NCI-H2227 (cell line): ENCODE measurements at regions not wholly inside any gene's neighbourhood (a gene's known extent, or its start where the extent isn't known, plus 50 kb on each side); places are given as distances from the start of the nearest gene placed in this dataset.

ENCODE experiments used
- DNase-seq: peaks from one replicate; lab custom pipeline; 2025; ENCODE audit not compliant: unreplicated experiment; lab: John Stamatoyannopoulos, UW

DNA sequence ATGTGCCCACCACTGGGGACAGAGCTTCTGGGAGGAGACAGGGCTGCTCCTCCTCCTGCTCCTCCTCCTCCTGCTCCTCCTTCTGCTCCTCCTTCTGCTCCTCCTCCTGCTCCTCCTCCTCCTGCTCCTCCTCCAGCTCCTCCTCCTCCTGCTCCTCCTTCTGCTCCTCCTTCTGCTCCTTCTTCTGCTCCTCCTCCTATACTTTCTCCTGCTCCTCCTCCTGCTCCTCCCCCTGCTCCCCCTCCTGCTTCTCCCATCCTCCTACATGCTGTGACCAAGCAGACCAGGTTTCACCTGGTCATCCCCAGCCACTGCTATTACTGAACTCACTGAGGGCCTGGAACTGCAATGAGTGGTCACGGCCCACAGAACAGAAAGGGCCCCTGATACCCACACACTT lies 154.0 kb upstream of the PPP2R2D start:
- DNase-seq, result no peak

DNA sequence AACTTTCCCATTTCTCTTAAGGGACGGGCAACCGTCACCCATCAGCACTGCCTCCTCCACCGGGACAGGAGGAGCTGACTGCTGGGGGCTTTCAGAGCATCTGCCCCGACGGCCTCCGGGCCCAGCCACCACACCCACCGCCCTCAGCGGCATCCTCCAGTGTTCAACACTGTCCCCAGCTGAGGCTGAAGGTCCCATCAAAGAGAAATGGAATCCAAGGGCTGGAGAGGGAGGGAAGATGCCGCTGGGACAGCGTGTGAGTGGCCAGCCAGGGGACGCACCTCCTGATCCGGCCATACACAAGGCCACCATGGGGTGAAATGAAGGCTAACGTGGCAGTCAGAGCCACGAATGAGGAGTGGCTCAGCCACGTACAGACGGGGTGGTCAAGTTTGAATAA lies 153.6 kb upstream of the PPP2R2D start:
- DNase-seq, result no peak

DNA sequence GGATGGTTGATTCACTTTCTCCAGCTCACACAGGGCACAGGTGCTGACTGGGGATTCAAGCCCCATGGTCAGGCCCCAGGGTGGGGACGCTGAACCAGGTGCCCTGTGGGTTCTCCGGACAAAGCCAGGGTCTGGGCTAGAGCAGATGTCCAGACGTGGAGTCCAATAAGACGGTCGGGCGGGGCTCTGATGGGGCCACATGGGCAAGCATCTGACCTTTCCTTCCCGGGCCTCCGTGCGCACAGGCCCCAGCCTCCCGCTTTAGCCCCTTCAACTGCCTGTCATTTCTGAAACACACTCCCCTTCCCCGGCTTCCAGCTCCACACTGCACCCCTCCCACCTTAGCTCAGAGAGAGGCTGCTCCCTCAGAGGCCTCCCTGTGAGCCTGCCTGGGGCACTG lies 153.0 kb upstream of the PPP2R2D start:
- no peak for DNase-seq

DNA sequence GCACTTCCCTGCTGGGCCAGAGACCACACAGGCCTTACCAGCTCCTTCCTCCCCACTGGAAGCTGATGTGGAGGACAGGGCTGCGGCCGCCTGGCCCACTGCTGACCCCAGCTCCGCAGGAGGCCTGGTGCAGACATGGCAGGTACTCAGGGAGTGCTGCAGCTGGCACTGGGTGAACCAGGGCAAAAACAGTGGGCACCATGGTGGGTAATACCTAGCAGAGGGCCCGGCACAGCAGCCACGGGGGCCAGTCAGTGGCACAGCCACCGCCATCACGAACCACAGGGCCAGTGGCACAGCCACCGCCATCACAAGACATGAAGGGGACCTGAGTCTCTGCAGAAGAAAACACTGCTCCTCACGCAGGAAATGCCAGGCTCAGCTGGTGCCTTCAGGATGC lies 152.6 kb upstream of the PPP2R2D start:
- DNase-seq, result no peak

DNA sequence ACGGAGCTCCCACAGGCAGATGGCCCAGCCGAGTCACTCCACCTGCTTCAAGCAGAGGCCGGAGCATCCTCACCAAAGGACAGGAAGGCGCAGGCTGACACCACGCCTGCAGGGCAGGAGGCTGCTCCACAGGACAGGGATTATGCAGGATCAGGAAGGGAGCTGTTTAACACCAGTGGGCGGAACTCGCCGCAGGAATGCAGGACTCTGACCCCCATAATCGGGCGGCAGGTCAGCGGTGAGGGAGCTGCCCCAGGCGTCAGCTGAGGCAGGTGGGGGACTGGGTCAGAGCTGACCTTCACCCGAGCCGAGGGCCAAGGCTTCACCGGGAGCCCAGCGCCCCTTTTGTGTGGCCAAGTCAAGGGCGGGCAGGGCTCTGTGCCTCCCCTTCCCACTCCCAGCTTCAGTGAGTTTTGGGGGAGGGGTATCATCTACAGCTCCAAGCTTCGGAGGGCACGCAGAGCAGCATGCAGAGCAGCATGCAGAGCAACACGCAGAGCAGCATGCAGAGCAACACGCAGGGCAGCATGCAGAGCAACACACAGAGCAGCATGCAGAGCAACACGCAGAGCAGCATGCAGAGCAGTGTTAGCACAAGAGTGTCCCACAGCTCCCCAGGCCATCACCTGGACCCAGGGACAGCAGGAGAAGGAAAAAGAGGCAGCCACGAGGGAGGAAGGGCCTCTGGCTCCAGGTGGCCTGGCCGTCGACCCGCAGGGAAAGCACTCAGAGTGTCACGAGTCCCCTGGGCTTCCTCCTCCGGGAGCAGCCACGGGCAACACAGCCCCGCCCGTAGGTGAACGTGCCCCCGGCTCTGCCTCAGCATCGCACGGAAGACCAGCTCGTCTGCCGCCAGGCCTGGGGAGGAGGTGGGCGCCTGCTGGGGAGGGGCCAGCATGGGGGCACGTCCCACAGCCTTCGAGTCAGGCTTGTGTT lies 151.7 kb upstream of the PPP2R2D start:
- DNase-seq, result no peak

DNA sequence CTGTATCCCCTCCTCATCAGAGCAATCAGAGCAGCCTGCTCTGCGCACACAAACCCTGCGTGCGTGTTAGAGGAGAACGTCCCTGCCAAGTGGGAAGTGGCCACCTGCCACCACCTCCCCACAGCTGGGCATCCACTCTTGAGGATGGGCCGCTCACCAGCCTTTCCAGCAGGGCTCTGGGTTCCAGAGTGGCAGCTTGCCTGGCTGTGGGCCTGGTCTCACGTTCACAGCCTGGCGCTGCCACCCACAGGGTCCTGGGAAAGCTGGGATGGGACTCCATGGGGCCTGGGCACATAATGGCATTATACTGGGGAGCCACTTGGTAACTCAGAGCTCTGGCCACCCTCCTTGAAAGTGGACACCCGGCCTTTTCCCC lies 151.1 kb upstream of the PPP2R2D start:
- no peak for DNase-seq

DNA sequence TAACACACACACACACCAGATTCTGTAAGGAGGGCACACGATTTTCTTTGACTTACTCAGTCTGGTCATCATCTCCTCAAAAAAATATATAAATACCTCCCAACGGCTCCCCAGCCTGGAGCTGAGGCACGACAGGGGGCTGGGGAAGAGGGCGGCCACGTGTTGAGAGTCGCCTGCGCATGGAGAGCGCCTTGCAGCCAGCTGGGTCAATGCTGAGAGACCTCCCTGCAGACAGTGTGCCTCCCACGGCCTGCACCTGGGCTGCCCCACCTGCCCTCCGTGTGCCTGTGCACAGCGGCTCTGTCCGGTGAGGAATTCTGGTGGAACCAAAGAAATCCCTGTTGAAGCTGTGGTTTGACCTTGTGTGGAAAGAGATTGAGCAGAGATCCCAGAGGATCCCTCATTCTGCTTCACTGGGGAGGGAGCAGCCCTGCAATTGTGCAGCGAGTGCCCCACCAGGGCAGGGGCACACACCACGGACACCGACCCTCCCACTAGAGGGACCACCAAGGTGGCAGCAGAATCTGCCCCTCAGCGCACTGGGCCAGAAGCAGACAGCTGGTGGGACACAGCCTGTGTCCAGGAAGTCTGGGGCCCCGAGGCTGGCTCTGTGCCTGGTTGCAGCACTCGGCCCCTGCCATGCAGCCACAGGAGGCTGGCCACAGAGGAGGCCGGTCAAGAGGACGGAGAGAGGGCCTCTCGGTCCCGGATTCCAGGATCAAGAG lies 150.5 kb upstream of the PPP2R2D start:
- no peak for DNase-seq

DNA sequence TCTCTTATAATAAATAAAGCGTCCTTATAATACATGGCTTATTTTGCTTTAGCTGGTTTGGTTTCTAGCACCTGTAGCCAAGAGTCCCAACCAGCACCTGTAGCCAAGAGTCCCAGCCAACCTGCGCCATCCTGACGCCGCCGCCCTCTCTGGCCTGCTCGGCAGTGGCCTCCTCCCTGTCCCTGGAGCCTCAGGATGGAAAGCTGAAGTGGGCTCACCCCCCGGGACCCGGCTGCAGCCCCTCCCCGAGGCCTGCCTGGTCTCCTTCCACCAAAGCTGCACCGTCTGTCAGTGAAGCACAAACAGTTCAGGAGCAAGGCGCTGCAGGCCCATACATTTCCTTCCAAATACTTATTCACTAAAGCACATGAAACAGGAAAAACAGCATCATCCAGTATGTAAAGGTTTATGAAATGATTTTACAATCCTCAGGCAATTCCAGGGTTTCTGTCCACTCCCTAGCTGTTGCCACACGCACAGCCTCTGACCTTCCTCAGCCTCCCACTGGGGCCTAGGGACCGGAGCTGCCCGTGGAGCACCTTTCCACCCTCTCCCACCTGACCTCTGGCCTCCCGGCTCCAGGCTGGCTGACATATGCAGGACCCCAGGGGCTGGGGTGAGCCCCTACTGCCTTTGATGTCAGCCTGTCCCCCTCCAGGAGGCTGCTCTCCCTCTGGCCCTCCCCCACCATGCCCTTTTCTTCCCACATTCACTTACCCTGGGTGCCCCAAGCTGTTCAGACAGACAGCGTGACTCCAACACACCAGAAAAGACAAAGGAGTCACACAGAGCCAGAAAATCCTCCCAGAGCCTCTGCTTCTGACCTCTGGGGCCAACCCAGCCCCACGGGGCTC lies 149.6 kb upstream of the PPP2R2D start:
- no peak for DNase-seq

DNA sequence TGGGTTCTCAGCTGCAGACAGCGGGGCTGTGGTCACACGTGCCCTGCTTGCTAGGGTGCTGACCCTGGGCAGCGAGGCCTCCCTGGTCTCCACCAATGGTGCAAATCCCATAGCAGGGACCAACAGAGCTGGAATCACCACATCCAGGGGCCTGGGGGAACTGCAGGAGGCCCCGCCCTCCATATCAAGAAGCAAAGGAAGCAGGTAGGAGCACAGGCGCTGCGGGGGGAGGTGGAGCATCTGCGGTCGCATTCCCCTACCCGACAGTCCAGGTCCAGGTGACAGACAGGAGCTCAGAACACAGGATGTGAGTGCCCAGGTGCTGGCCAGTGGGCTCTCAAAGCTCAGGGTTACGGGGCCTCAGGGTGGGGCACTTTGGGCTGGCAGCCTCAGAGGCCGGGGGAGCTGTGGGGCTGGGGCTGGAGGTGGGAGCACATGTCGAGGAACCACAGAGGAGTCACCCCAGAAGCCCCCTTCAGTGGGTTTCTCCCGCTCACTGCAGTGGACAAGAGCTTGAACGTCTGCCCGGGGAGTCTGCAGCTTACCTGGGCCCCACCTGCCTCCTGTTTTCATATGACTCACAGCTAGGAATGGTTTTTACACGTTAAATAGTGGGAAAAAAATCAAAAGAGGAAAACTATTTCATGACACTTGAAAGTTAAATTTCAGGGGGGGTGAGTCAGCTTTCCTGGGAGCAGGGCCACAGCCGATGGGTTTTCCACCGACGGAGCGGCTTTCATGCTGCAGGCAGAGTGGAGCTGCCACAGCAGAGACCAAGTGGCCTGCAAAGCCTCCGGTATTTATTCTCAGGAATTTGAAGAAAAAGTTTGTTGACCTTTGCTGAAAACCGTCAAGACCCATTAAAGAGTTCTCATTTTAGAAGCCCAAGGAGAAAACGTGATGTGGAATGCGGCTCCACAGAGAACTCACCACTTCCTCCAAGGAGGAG lies 148.7 kb upstream of the PPP2R2D start:
- DNase-seq, result no peak

DNA sequence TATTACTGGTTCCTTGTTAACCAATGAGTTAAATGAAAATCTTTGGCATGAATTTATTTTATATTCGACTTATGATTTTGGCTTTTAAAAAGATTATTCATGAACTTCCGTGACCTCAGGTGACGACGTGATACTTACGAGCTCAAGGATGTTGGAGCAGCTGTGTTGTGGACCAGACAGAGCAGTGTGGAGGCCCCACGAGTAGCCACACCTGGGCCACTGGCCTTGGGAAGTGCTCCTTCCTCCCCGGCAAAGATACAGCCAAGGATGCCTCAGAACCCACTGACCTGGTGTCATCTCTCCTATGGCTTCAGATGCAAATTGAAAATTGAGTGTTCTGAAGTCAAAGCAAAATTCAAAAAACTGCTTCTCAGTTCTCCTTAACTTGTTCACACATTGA lies 147.5 kb upstream of the PPP2R2D start:
- no peak for DNase-seq

DNA sequence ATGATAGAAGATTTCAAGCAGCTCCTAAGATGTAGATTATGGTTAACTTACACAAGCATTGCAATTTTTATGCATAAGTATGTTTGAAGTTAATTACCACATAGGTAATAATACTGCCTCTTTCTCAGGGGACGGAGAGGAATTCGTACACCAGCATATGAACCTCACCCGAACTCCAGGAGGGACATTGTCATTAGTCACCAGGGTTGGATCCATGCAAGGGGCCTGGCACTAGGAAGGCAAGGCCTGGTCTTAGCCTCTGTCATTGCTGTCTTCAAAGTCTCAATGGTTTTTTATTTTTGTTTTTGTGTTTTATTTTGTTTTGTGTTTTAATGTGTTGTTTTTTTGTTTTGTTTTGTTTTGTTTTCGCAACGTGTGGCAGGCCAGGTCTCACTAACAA lies 145.6 kb upstream of the PPP2R2D start:
- no peak for DNase-seq

DNA sequence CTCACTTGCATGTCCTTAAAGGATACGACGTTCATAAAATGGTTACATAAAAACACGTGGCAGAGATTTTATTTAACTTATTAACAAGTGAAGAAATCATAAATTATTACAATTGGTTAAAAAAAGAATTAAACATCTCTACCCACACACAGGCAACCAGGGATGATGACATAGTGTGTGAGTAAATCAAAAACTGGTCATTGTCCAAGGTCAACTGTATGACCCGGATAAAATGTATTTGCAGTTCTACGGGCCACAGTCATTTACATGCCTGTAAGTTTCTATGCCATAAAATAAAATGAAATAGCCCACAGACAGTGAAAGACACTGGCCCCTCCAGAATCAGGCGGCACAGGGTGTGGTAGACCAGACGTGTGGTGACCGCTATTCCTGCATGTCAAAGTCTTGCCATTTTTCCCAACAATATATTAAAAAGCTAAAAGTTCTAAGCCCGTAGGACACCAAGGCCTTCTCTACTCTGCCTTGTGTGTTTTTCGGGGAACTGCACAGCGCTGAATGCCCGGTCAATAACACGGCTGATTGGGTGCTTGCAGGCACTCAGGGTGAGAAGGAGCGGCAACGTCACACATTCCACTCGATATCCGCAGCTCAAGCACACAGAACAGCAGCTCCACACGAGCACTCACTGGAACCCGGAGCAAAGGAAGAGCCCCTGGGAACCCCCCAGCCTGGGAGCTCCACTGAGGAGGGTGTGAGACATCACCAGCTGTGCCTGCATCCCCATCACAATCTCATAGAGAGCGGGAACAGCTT lies 143.3 kb upstream of the PPP2R2D start:
- DNase-seq, result no peak

DNA sequence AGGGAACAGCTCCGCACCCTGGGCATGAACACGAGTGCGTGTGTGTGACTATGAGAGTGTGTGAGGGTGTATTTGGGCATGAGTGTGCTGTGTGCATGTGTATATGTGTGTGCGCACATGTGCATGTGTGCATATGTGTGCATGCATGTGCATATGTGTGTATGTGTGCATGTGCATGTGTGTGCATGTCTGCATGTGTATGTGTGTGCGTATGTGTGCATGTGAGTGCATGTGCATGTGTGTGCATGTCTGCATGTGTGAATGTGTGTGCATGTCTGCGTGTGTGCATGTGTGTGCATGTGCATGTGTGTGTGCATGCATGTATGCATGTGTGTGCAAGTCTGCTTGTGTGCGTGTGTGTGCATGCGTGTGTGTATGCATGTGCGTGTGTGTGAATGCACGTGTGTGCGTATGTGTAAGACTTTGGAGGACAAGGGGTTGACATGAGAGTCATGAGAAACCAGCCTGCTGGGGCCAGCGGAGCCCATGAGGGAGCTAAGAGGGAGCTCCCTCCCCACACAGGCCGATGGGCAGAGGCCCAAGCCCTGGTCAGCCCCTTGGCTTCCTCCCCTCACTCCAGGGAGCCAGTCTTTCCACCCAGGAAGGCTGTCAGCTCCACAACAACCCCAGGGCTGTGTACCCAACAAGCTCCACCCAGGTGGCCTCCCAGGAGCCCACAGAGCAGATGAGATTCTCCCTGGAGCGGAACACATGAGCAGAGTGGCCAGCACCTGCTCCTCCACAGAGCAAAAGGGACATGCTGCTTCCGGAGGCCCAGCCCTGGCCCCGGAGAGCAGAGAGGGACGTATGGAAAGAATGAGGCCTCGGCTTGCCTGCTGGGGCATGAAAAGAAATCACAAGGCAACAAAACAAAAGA lies 142.5 kb upstream of the PPP2R2D start:
- DNase-seq, result no peak

DNA sequence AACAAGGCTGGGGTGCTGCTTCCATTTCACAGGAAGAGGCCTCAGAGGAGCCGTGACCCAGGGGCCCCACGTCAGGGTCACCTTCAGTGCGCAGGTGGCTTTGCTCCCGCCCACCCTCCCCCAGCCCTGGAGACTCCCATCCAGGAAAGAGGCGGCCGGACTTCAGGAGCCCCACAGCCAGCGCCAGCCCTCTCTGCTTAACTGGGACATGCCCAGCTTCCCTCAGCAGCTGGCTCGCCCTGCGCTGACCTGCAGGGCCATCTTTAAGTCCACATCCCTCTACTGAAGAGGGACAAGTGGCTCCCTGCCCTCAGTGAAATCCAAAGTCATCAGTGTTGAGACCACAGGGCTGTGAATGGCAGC lies 141.9 kb upstream of the PPP2R2D start:
- DNase-seq, result no peak

DNA sequence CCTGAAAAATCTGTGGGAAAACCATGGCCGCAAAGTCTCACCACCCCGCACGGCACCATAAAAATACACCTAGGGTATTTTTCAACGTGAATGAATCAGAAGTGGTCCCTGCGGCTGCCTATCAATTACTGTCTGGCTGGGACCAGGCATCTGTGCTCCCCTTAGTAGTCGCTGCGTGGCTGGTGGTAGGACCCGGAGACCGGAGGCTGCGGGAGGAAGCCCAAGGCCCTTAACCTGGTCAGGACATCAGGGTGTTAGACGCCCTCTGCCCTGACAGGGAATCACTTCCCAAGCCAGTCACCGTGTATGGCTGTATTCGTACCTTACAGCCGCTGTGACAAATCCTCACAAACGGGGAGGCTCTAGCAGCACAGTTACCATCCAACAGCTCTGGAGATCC lies 141.5 kb upstream of the PPP2R2D start:
- no peak for DNase-seq

DNA sequence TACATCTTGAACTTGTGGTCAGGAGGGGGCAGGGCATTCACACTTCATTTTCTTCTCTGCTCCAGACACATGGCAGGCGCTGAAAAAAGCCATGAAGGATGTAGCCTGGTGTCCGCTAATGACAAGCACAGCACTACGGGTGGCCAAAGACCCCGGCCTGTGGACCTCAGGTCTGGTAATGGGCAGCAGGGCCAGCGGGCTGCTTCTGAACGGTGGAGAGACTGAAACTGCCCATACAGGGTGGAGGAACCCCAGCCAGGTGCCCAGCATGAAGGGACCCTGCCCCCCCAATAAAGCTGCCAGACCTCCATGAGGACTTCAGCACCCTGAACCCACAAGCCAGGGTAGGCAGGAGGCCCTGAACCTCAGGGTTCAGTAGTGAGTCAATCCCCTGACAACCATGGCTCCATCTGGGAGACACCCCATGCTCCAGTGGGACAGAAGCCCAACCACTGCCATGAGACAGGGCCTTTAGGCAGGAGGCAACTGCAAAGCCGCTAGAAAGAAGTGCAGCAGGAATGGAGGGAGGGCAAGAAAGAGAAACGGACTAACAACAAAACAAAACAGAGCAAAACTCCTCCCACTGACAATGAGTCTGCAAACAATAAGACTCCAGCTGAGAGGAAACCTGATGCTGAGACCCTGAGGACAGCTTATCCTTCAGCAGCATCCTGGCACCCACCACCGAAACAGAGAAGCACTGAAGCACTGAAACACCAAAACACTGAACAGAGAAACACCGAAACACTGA lies 140.2 kb upstream of the PPP2R2D start:
- no peak for DNase-seq

DNA sequence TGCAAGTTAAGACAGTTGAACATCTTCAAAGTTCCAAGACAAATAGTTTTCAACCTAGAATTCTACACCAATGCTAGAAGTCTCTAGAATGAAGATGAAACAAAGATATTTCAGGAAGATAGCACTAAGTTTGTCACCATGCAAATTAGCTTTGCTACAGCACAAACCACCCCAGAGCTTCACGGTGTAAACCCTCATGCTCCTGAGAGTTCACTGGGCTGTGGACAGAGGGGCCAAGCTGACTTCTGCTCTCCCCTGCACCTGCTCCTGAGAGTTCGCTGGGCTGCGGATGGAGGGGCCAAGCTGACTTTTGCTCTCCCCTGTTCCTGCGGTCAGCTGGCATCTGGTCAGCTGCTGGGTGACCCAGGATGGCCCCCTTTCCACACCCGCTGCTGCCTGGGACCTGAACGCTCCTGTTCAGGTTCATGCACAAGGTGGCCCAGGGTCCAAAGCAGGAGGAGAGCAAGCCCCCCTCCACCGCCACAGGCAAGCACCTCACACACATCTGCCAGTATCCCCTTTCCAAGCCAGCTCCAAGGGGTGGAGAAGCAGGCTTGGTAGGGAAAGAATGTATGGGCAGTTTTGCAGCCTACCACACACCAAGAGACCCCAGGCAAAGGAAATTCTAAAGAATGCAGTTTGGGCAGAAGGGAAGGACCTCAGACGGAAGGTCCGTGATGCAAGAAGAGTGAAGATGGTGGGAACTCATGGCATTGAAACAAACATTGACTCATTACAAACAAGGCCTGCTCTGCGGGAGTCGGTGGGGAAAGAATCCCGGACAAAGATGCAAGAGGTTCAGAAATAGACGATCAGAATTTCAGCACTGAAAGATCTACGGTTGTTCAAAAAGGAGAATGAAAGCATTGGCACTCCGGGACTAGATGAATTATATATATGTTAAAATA lies 137.8 kb upstream of the PPP2R2D start:
- no peak for DNase-seq
